Stimulated activated naive CD4-positive, alpha-beta T cell treated with Interleukin-2 at 50 U/mL for 16 hours (primary cell): ENCODE measurements at regions not wholly inside any gene's neighbourhood (a gene's known extent, or its start where the extent isn't known, plus 50 kb on each side); places are given as distances from the start of the nearest gene placed in this dataset.
"Not testable (repeated sequence)": the region's sequence is repeated elsewhere in the genome, so short reads cannot be mapped to it uniquely, and the experiment has no call there.

Experiments used
- DNase-seq: peaks from one replicate; lab custom pipeline; 2025; lab: John Stamatoyannopoulos, UW

DNA sequence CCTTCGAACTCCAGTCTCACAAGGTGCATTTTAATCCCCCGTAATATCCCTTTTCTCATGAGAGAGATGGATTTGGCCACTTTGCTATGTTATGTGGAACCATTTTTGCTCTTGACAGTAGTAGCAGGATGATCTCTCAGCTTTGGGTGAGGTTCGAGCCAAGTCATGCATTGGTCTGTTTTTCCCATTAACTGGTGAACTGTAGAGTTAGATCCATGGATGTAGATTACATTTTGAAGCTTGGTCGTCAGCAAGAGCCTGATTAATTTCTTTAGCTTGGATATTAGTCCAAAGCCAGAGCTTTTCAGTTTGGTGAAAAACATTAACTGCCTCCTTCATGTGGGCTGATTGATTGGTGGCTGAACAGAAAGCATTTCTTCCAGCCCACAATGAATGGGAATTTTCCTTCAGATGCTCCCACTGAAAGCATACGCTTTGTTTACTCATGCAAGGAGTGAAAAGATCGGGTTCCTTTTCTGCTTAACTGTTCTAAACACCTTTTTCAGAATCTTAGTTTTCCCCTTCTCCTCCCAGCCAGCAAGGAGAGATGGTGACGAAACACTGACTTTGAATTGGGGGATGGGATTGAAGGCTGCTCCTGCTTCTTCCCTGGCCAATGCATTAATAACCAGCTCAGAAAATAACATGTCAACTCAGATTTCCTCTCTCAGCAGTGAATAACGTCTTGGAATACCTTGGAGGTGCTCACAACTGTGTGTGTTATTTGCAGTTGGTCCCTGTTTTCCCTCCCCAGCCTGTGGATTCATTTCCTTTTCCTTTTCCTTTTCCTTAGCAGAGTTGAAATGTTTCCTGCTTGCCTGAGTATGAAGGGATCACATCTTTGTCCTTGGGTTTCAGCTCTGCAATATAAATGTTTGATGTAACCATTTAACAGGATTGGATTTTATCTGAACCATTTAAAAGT is 351.8 kb upstream of the FZD8 start:
- no peak for DNase-seq

DNA sequence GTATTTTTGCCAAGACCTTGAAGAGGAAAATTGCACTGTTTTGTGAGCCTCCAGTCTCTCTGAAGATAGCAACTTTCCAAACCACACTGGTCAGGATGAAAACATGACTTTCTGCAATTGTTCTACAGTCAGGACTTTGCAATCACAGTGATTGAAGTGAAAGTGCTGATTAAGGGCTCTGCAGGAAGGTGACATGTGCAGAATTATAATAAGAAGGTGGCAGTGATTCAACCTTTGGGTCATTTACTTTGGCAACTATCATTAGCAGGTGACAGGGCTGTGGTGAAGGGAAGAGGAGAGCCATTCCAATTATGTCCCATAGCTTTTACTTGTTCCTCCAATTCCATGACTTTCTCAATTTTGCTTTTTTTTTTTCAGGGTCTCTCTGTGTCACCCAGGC is 350.0 kb upstream of the FZD8 start:
- no peak for DNase-seq

DNA sequence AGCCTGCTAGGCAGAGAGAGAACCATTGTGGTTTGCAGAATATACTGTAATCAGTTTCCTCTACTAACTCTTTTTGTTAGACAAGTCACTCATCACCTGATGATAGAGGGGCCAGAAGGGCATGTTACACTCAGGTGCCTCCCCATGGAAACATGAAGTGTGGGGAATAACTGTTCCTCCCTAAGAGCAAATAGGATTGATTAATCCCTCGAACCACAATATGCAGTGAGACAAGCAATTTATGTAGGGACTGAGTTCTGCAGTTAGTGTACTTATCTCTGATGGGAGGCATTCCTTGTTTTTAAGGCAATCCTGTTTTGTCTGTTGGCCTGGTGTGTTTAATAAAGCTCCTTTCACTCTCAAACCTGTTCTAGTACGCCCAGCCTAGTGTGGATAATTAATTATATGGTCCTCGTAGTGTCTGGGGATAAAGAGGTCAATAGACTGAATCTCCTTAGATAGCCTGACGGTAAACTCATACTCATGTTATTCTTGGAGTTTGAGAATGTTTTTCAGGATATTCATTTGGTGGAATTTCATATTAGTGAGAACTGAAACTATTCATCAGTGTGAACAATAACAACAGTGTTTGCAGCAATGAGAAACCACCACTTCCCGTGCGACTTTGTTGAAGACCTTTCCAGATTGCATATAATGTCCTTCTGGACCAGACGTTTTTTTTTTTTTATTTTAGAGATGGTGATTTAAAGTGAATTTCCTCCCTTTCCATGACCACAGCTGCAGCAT is 344.8 kb upstream of the FZD8 start:
- no peak for DNase-seq

DNA sequence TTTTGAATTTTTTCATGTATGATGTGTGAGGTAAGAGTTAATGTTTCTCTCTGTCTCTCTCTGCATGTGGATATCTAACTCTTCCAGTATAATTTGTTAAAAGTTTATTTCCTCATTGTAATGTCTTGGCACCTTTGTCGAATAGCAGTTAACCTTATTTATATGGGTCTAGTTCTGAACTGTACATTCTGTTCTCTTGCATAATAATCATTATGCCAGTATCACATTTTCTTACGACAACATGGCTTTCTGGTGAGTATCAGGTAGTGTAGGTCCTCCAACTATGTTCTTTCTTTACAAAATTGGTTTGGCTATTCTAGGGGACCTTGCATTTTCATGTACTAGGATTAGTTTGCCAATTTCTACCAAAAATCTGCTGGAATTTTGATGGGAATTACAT is 337.0 kb upstream of the FZD8 start:
- no peak for DNase-seq

DNA sequence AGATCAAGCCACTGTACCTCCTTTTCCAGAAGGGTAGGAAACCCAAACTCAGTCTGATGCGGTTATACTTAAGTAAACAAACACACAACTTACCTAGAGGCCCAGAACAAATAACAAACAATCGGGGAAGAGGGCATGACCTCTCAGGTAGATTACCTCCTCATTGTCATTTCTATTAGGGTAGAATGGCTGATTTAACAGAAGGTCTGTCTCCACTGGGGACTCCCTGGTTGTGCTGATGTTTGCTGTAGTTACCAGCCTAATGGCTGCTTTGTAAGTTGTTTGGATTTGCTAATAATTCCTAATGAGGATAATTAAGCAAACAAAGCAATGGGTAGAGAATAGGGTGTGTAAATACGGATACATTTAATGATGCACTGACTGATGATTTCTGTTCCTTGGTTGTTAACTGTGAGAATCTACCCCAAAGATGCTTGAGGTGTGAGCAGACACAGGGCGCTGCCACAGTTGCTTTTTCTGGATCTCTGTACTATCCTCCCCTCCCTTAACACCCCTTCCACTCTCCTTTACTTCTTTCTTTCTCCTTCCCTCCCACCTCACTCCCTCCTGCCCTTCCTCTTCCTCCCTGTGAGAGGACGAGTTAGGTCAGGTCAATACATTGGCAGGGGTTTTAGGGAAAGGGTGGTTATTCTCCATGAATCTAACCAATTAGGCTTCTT is 332.0 kb upstream of the FZD8 start:
- DNase-seq = not testable (repeated sequence)

DNA sequence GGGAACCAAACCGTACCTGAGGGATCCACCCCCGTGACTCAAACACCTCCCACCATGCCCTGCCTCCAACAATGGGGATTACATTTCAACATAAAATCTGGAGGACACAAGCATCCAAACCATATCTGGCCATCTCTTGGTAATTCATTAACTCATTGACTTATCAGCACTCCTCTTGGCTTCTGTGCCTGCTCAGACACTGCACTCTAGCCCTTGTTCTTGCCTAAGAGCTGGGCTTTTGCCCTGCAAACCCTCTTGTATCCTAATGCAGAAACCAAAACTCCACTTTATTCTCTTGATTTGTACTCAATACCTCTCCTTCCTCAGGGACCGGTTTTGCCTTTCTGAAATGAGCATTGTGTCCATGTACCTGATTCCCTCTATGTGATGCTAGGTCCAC is 330.2 kb upstream of the FZD8 start:
- DNase-seq = no peak

DNA sequence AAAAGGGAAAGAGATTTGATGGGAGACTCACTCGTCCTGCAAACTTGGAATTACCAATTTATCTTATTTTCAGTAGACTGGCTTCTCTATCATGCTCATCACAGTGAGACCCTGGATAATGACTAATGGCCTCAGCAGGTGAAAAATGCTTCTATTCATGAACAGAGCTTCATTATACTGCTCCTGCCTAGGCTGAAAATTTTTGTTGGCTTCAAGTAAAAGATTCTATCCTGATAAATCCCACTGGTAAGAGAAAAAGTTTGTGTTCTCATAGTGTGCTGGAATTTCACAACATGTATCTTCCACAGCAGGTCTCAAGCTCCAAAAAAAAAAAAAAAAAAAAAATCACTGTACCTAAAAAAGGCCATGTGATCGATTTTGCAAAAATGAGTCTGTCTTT is 329.3 kb upstream of the FZD8 start:
- DNase-seq = no peak

DNA sequence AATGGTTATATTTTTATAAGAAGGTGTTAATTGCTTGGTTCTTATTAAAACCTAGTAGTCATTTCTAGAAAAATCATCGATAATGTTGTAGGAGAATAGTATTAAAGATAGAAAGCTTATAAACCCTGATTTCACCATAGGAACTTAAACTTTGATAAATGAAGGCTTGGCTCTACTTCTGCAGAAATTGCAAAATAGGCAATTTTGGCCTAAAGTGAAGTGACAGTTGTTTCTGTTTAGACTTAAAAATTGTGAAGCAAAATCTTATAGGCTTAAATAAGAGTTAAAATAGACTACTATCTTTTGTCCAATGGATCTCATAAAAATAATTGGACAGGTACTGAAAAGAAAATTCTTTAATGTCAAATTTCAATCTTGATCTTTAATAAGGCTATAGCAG is 321.6 kb upstream of the FZD8 start:
- DNase-seq = no peak

DNA sequence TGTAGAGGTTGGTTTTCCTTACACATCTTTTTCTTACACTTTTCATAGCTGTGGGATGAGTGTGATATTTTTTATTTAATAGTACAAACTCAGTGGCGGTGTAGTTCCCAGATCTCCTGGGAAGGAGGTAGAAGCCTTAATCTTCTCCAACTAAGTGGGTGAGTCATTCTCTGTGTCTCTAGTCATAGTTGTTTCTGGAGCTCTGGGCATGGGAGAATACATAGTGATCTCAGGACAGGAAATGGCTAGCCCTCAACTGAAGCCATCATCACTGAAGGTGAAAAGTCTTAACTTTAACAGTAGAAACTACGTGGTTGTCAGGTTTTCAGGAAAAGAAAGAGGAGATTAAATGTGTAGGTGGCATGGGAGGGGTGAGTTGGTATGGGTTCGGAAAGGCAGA is 319.4 kb upstream of the FZD8 start:
- DNase-seq = no peak

DNA sequence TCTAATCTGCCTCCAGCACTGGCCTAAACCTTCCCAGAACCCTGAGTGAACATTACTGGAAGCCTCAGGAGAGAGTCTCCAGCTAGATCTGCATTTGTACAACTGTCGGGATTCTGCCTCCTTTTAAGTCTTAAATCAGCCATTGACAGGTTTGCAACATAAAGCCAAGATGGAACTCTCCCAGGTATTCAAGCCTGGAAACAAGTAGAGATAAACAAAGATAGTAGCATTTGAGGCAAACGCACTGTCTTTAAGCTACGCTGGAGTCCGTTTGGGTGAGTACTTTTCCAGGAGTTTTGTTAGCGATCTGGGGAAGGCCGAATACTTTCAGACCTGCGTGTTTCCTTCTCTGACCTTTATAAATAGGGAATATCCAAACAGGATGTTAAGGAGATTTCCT is 317.2 kb upstream of the FZD8 start:
- no peak for DNase-seq

DNA sequence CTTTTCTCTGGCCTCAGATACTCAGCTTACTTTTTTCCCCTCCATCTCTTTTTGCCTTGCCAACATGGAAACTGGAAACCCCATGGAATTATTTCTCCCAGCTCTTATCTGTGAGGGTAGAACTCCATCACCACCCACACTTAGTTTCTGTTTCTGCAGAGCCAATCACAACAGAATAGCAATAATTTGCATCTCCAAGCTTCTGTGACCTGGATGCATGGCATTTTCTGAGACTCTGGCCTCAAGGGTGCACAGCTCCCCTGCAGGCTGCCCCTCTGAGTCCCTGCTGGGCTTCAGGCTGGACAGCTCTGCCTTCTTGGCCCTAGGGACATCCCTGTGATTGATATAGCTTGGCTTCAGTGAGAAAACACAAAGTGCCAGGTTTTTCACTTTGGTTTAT is 316.5 kb upstream of the FZD8 start:
- not testable (repeated sequence) for DNase-seq

DNA sequence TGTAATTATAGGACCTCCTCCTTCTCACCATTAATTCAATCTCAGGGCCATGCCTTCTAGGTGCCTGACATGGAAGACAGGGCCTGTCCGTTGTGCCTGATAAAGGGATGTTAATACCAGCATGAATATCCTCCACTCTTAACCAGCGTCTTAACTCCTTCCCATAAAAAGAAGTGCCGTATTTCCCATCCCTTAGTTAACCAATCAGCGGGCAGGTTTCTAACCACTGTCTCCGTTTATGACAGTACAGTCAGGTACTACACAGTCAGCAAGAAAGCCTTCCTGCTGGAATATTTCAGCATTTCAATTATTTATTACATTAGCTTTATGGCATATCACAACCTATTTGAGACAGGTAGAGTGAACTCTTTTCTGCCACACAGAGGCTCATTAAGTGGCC is 308.6 kb upstream of the FZD8 start:
- no peak for DNase-seq

DNA sequence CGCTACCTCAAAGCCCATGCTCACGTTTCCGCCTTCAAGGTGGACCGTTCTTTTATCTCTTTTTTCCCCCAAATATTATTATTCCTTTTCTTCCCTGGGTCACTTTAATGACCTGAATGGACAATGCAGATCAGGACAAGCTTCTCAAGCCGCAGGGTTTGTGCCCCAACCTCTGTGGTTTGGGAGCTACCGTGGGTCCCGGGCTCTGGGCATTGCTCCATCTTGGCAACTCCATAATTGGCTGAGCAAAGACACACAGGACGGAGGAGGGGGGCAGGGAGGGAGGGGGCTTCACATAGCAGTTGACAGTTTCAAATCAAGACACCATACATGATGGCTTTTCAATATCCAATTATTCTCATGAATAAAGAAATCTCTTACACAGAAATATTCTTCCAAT is 308.1 kb upstream of the FZD8 start:
- DNase-seq = no peak

DNA sequence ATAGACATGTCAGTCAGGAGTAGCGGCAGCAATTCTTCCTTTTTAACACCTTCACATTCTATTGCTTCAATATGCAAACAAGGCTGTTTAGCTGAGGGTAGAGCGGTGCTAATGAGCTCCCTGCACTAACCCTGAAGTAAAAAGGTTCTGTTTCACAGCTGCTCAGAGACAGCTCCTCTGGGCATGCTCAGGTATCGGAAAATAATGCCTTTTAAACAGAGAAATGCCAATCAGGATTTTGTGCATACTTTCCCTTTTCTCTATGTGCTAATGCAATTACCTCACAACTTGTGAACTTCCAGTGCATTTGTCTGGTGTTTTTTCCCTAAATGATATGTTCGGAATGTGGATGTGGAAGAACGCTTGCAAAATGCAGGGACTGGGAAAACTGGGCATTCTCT is 307.7 kb upstream of the FZD8 start:
- DNase-seq = no peak

DNA sequence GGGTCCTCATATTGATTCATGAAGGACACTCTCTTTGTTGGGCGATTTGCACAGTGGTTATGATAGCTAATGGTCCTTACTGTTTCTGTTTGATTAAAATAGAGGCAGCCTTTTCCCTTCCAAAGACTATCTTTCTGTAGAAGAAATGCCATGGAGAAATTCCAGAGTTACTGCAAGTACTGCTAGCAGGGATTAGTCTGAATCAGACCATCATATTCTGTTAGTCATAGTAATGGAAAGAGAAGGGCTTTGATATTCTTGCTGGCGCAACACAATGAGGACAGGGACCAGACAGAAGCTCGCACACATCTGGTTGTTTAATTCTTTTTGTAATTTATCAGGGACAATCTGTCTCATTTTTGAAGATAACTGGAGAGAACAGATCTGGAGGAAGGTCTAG is 304.5 kb upstream of the FZD8 start:
- DNase-seq = no peak

DNA sequence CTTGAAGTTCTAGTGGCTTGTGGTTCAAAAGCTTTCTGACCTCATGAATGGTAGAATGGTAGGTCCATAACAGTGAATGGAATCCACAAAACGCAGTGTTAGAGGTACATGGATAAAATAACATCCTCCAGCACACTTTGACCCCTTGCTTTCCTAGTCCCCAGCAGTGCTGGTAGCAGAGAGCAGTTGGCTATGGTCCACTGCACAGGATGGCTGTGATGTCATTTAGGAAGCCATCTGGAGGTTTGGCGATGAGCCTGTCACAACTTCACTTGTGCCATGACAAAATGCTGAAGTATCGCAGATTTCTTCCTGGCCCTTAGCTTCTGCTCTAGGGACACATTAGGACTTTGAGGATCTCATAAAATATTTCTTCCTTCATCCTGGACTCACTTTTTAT is 300.0 kb upstream of the FZD8 start:
- no peak for DNase-seq

DNA sequence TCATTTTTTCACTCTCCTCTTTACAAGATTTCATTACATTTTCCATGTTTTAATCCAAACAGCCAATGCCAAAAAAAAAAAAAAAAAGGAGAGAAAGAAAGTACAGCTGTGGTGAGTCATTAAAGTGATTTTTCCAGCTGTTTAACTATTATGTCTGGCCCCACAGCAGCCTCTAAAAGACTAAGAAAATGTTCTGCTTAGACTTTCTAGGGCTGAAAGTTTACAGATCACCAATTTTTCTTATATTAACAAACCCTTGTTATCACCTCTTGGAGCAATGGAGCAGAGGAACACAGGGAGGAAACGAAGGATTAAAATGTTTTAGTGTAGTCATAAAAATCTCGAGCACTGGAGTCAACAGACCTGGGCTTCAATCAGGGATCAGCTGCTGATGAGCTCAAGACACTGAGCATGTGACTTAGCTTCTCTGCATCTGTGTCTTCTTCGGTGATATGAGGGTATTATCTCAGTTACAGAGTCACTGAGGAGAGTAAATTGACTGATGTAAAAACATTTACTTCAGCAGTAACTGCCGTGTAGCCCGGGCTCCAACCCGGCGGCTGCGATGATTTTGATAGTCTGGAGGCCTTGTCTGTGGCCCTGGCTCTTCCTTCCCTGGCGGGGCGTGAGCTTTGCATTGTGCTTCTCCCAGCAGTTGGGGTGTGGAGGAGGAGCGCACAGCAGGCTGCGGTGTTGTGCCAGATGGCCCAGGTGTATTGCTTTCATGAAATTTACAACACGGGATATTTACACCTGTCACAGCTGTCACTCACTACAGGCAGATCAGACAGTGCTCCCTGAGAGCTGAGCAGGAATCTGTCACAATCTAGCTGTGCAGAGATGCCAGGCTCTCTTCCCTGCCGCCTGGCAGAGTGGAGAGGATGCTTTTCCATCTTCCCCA is 298.3 kb upstream of the FZD8 start:
- DNase-seq = no peak

DNA sequence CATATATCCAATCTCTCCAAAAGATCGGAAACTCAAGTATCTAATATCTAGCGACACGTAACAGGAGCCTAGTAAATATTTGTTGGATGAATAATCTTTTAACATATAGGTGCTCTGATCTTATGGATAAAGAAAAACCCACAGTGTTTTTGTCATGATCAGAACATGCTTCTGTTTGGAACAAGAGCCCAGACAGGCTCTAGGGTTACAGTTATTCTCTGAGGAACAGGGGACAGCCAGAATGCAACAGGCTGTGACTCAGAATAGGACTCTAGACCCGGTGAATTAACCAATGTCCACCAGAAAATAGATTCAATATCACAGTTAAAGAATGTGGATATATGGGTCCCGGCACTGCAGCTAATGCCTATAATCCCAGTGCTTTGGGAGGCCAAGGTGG is 296.1 kb upstream of the FZD8 start:
- DNase-seq = no peak

DNA sequence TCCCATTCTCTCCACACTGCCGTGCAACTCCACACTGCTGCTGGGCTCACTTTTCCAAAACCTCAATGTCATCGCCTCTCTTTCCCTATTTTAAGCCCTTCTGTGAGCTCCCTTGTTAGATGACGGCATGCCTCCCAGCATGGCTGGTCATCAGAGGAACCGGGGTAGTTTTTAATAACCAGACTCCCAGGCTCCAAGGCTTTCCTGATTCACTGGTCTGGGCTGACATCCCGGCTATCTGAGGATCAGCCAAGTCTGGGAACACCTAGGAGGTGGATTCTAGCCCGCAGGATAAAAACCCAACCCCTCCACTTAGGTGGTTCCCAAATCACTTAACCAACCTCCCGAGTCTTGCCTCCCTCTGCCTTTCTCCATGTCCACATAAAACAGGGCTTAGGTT is 295.4 kb upstream of the FZD8 start:
- no peak for DNase-seq

DNA sequence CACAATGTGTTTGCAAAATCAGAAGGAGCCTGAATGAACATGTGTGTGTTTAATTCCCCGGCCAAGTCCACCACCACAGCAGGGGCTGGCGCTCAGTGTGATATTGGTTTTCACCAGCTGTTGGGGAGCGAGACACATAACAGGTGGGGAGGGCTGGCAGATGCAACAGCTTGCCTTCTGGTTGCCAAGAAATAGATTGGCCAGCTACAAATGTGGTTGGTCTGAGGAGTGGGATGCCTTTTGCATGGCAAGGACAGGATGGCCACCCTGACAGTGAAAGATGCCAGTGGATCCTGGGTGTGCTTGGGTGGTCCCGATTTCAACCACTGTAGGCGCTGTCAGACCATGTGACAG is 292.5 kb upstream of the FZD8 start:
- no peak for DNase-seq

DNA sequence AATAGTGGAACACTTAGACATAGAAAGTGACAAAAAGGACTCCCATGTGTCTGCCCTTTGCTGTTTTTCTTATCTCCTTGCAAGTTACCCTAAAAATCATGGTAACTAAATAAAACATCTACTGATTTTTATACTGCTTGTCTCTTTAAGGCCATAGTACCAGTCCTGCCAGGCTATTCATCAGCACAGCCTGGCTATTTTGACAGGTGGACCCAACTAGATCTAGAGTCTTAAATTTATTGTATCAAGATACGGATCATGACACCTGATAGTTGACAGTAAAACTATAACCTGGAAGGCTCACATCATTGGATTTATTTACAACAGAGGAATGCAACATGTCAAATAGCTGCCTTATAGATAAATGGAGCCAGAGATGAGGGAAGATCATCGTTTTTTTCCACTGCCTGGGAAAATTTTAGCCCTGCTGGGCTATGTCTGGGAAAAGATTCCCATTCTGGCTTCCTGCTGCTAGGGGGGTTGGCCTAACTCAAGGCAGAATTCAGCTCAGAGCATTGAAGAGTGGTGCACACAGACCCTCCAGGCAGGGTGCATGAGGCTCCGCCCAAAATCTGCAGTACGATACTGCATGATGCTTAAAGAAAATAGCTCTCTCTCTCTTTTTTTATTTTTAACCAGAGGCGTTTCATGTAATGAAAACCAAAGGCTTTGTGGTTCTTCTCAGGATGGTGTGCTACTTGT is 292.0 kb upstream of the FZD8 start:
- no peak for DNase-seq
